Activated CD4-positive, alpha-beta memory T cell treated with anti-CD3 and anti-CD28 coated beads for 36 hours (primary cell): ENCODE measurements at regions not wholly inside any gene's neighbourhood (a gene's known extent, or its start where the extent isn't known, plus 50 kb on each side); places are given as distances from the start of the nearest gene placed in this dataset.
"Not testable (repeated sequence)": the region's sequence is repeated elsewhere in the genome, so short reads cannot be mapped to it uniquely, and the experiment has no call there.

ENCODE experiments used
- CTCF ChIA-PET: fragments of 350-600 bp; sonication (Branson Sonifier 250); formaldehyde crosslinking; loops from one replicate; lab custom pipeline; 2021; ENCODE audit warnings: antibody characterized with exemption, inconsistent platforms; lab: Charles Lee
- POLR2A ChIA-PET: fragments of 350-600 bp; sonication (Branson Sonifier 250); formaldehyde crosslinking; loops from one replicate; lab custom pipeline; 2021; ENCODE audit warnings: antibody characterized with exemption; lab: Charles Lee
- DNase-seq: peaks from one replicate; pipeline ENCODE4 v3.0.0-alpha.2; 2020
- H3K27ac Mint-ChIP-seq: one replicate; pipeline ENCODE4 v1.8.0; 2021; ENCODE audit warnings: mixed read lengths
- H3K27me3 Mint-ChIP-seq: one replicate; pipeline ENCODE4 v1.8.0; 2021; ENCODE audit warnings: mixed read lengths
- H3K36me3 Mint-ChIP-seq: one replicate; pipeline ENCODE4 v1.8.0; 2021; ENCODE audit warnings: mixed read lengths
- H3K4me1 Mint-ChIP-seq: one replicate; pipeline ENCODE4 v1.8.0; 2021; ENCODE audit warnings: low read depth, mixed read lengths
- H3K4me3 Mint-ChIP-seq: one replicate; pipeline ENCODE4 v1.8.0; 2021; ENCODE audit warnings: mild to moderate bottlenecking, mixed read lengths
- H3K9me3 Mint-ChIP-seq: one replicate; pipeline ENCODE4 v1.8.0; 2021; ENCODE audit warnings: mixed read lengths
- intact Hi-C: fragments of 100-400 bp; cut with micrococcal nuclease; formaldehyde crosslinking; loops from one replicate; pipeline ENCODE4 v1.15.1; 2023

- ChIA-PET POLR2A (no interaction called here), CTCF (no interaction called here)
- Mint-ChIP-seq H3K27ac (no peak overlapping the region), H3K27me3 (peaks cover 2% of the 10 kb centered on the region), H3K9me3 (no peaks in the 10 kb centered on the region), H3K4me3 (no peak overlapping the region), H3K36me3 (no peaks in the 10 kb centered on the region), H3K4me1 (no peaks in the 10 kb centered on the region)
- intact Hi-C loops = no loop called here
- DNase-seq = no peak
These were observed 85.2 kb upstream of the FAM20A start for GRCh38 chr17:68686108-68686988.

GRCh38 chr17:68684949-68685357 lies 83.8 kb upstream of the FAM20A start:
- Mint-ChIP-seq H3K27me3 (peaks cover 3% of the 10 kb centered on the region), H3K27ac (no peak overlapping the region), H3K9me3 (no peaks in the 10 kb centered on the region), H3K4me3 (no peak overlapping the region), H3K36me3 (no peaks in the 10 kb centered on the region), H3K4me1 (no peaks in the 10 kb centered on the region)
- ChIA-PET POLR2A (no interaction called here), CTCF (no interaction called here)
- intact Hi-C loops = no loop called here
- DNase-seq = no peak

GRCh38 chr17:68682903-68683302 lies 81.7 kb upstream of the FAM20A start:
- intact Hi-C loops = no loop called here
- ChIA-PET POLR2A (no interaction called here), CTCF (interaction anchor here (1.2 kb wide), 1 partner anchor 148 kb away, joined by 4 read pairs; no protein-coding TSS in a partner anchor)
- no peak overlapping the region for H3K4me3 Mint-ChIP-seq
- no peak for DNase-seq
- H3K9me3 Mint-ChIP-seq = no peaks in the 10 kb centered on the region
- peaks cover 6% of the 10 kb centered on the region for H3K27me3 Mint-ChIP-seq
- H3K4me1 Mint-ChIP-seq = no peaks in the 10 kb centered on the region
- H3K27ac Mint-ChIP-seq = no peak overlapping the region
- no peaks in the 10 kb centered on the region for H3K36me3 Mint-ChIP-seq

GRCh38 chr17:68679882-68680281 lies 78.7 kb upstream of the FAM20A start:
- DNase-seq = no peak
- H3K4me1 Mint-ChIP-seq = no peaks in the 10 kb centered on the region
- no peaks in the 10 kb centered on the region for H3K36me3 Mint-ChIP-seq
- no peak overlapping the region for H3K27ac Mint-ChIP-seq
- intact Hi-C loops = no loop called here
- H3K9me3 Mint-ChIP-seq = no peaks in the 10 kb centered on the region
- peaks cover 6% of the 10 kb centered on the region for H3K27me3 Mint-ChIP-seq
- CTCF ChIA-PET = no interaction called here
- no peak overlapping the region for H3K4me3 Mint-ChIP-seq
- POLR2A ChIA-PET = no interaction called here

GRCh38 chr17:68676856-68677255 lies 75.7 kb upstream of the FAM20A start:
- ChIA-PET CTCF (no interaction called here), POLR2A (no interaction called here)
- Mint-ChIP-seq H3K36me3 (no peaks in the 10 kb centered on the region), H3K4me3 (no peak overlapping the region), H3K27me3 (peaks cover 11% of the 10 kb centered on the region), H3K9me3 (no peaks in the 10 kb centered on the region), H3K4me1 (no peaks in the 10 kb centered on the region), H3K27ac (no peak overlapping the region)
- DNase-seq = no peak
- intact Hi-C loops = no loop called here

- ChIA-PET CTCF (no interaction called here), POLR2A (no interaction called here)
- no peak for DNase-seq
- Mint-ChIP-seq H3K9me3 (no peaks in the 10 kb centered on the region), H3K4me3 (no peak overlapping the region), H3K4me1 (no peaks in the 10 kb centered on the region), H3K27me3 (peaks cover 11% of the 10 kb centered on the region), H3K36me3 (no peaks in the 10 kb centered on the region), H3K27ac (no peak overlapping the region)
- intact Hi-C loops = no loop called here
These were observed 74.6 kb upstream of the FAM20A start for GRCh38 chr17:68675723-68676122.

GRCh38 chr17:68674029-68674925 lies 73.1 kb upstream of the FAM20A start:
- Mint-ChIP-seq H3K36me3 (no peaks in the 10 kb centered on the region), H3K9me3 (no peaks in the 10 kb centered on the region), H3K27me3 (peaks cover 8% of the 10 kb centered on the region), H3K27ac (no peak overlapping the region), H3K4me3 (no peak overlapping the region), H3K4me1 (no peaks in the 10 kb centered on the region)
- ChIA-PET CTCF (no interaction called here), POLR2A (no interaction called here)
- no peak for DNase-seq
- intact Hi-C loops = no loop called here

GRCh38 chr17:68670967-68671693 lies 70.0 kb upstream of the FAM20A start:
- Mint-ChIP-seq H3K4me1 (no peaks in the 10 kb centered on the region), H3K27ac (no peak overlapping the region), H3K36me3 (no peaks in the 10 kb centered on the region), H3K27me3 (peaks cover 16% of the 10 kb centered on the region), H3K4me3 (no peak overlapping the region), H3K9me3 (no peaks in the 10 kb centered on the region)
- intact Hi-C loops = no loop called here
- CTCF ChIA-PET = no interaction called here
- DNase-seq = no peak
- POLR2A ChIA-PET = no interaction called here

- H3K36me3 Mint-ChIP-seq, H3K4me3 Mint-ChIP-seq, DNase-seq, H3K27ac Mint-ChIP-seq, H3K4me1 Mint-ChIP-seq, POLR2A ChIA-PET, CTCF ChIA-PET, H3K9me3 Mint-ChIP-seq, intact Hi-C loops: not testable (repeated sequence)
- peaks cover 16% of the 10 kb centered on the region for H3K27me3 Mint-ChIP-seq
These were observed 65.3 kb upstream of the FAM20A start for GRCh38 chr17:68666438-68666837.

GRCh38 chr17:68665373-68665772 lies 64.2 kb upstream of the FAM20A start:
- intact Hi-C loops = no loop called here
- H3K4me3 Mint-ChIP-seq = no peak overlapping the region
- no peaks in the 10 kb centered on the region for H3K9me3 Mint-ChIP-seq
- no peak for DNase-seq
- no peak overlapping the region for H3K27ac Mint-ChIP-seq
- ChIA-PET POLR2A (no interaction called here), CTCF (interaction anchor here (1.0 kb wide), 1 partner anchor 56 kb away, joined by 4 read pairs; no protein-coding TSS in a partner anchor)
- no peaks in the 10 kb centered on the region for H3K4me1 Mint-ChIP-seq
- peaks cover 16% of the 10 kb centered on the region for H3K27me3 Mint-ChIP-seq
- H3K36me3 Mint-ChIP-seq = no peaks in the 10 kb centered on the region

- Mint-ChIP-seq H3K27ac (no peak overlapping the region), H3K4me3 (no peak overlapping the region), H3K9me3 (no peaks in the 10 kb centered on the region), H3K4me1 (no peaks in the 10 kb centered on the region), H3K36me3 (no peaks in the 10 kb centered on the region), H3K27me3 (peaks cover 14% of the 10 kb centered on the region)
- no peak for DNase-seq
- intact Hi-C loops = no loop called here
- ChIA-PET CTCF (no interaction called here), POLR2A (no interaction called here)
These were observed 61.3 kb upstream of the FAM20A start for GRCh38 chr17:68662479-68662878.

GRCh38 chr17:68662037-68662432 lies 60.9 kb upstream of the FAM20A start:
- intact Hi-C loops = no loop called here
- H3K27me3 Mint-ChIP-seq = peaks cover 14% of the 10 kb centered on the region
- no peaks in the 10 kb centered on the region for H3K4me1 Mint-ChIP-seq
- DNase-seq = no peak
- H3K36me3 Mint-ChIP-seq = no peaks in the 10 kb centered on the region
- H3K9me3 Mint-ChIP-seq = no peaks in the 10 kb centered on the region
- ChIA-PET POLR2A (no interaction called here), CTCF (no interaction called here)
- H3K4me3 Mint-ChIP-seq = no peak overlapping the region
- H3K27ac Mint-ChIP-seq = no peak overlapping the region
